GM19023 (cell line): ENCODE measurements at regions not wholly inside any gene's neighbourhood (a gene's known extent, or its start where the extent isn't known, plus 50 kb on each side); places are given as distances from the start of the nearest gene placed in this dataset.

Source experiments
- ATAC-seq: cut with Tn5 transposase; IDR thresholded peaks from one replicate; pipeline ENCODE4 v1.9.1; 2021; ENCODE audit warnings: mild to moderate bottlenecking, moderate library complexity; ENCODE audit not compliant: unreplicated experiment

GRCh38 chr11:8323161-8323935, 59.7 kb upstream of the LMO1 start:
- no peak for ATAC-seq

- no peak for ATAC-seq
These were observed 58.2 kb upstream of the LMO1 start for GRCh38 chr11:8321876-8322275.

DNA sequence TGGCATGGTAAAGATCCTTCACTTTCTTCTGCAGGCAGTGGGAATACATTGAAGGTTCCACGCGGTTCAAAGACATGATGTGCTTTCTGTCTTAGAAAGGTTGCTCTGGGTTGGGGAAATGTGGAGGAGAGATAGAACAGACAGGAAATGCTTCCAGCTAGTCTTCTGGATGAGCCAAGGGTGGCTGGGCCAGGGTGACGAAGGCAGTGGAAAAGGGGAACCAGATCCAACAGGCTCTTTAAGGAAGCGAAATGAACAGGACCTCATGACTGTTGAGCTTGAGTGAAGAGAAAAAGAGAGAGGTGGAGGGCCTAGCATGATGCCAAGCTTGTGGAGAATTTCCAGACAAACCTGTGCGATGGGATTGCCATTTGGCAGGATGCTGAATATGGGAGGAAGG, 56.4 kb upstream of the LMO1 start:
- no peak for ATAC-seq

GRCh38 chr11:8318536-8318935, 54.9 kb upstream of the LMO1 start:
- no peak for ATAC-seq

- ATAC-seq: no peak
These were observed 53.5 kb upstream of the LMO1 start for GRCh38 chr11:8317159-8317558.

GRCh38 chr11:8315954-8316353, 52.3 kb upstream of the LMO1 start:
- no peak for ATAC-seq

DNA sequence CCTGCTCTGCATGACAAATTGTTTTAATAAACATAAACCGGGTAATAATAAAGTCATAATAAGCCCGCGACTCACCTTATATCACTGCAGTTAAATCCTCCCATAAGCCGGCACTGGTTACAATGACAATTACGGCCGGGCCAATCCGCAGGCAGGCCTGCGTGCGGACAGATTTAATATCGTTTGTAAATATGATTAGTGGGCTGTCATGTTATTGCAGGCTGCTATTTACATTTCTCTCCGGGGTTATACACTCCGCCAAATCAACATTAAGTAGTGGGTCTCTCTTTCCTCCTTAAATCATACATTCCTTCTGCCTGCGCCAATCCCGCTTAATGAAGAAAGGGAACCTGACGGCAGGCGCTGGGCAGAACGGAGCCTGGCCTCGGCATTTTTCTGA, 51.8 kb upstream of the LMO1 start:
- no peak for ATAC-seq

- no peak for ATAC-seq
These were observed 51.2 kb upstream of the LMO1 start for GRCh38 chr11:8314916-8315315.

DNA sequence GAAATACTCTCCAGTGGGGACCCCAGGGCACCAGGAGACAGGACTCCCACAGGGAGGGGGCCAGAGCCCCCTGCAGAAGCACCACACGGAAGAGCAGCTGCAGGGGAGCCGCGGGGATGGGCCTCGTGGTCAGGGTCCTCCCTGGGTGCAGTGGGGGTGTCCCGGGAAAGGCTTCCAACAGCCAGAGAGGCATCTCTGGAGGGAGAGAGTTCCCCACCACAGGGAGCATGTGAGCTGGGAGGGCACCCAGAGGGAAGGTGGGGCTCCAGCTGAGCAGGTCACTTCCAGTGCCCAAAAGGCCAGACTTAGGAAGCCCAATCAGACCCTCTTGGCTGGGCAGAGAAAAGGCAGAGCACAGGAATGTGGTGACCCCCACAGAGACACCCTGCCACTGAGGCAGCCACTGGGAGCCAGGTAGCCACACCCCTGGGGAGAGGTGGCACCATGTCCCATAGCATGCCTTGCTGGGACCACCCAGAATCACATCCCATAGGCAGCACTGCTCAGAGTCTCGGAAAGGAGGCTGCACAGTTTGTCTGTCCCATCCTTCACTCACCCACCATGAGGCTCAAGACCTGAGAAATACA, 49.9 kb upstream of the LMO1 start:
- ATAC-seq: no peak
